Breast epithelium (tissue), 3 donors: ENCODE measurements at regions not wholly inside any gene's neighbourhood (a gene's known extent, or its start where the extent isn't known, plus 50 kb on each side); places are given as distances from the start of the nearest gene placed in this dataset.

Experiments
- CTCF ChIP-seq, 3 donors: fragments of 450-650 bp; IDR thresholded peaks; one replicate each; pipeline ENCODE4 v1.5.1; 2016 to 2017; ENCODE audit warnings: antibody characterized with exemption in 3 of 3, mild to moderate bottlenecking in 3 of 3, moderate library complexity in 3 of 3
- POLR2A ChIP-seq: fragments of 450-650 bp; IDR thresholded peaks from one replicate; pipeline ENCODE4 v1.6.1; 2016; ENCODE audit warnings: antibody characterized with exemption, mild to moderate bottlenecking, moderate library complexity
- POLR2AphosphoS5 ChIP-seq, 3 donors: sonication (generic); formaldehyde crosslinking; IDR thresholded peaks; one replicate each; pipeline ENCODE4 v1.6.1; 2017; ENCODE audit warnings: antibody characterized with exemption in 3 of 3

GRCh38 chr1:195326325-195326724 lies 1281.9 kb downstream of the KCNT2 start:
- TF ChIP-seq CTCF (IDR thresholded peaks at IDR 0.05) = no peak
- no peak for TF ChIP-seq POLR2AphosphoS5 (IDR thresholded peaks at IDR 0.05)
- TF ChIP-seq POLR2A = no peak
